HFF-Myc (cell line): ENCODE measurements at regions not wholly inside any gene's neighbourhood (a gene's known extent, or its start where the extent isn't known, plus 50 kb on each side); places are given as distances from the start of the nearest gene placed in this dataset.

Source experiments
- DNase-seq: peaks from one replicate; pipeline ENCODE4 v3.0.0-alpha.2; 2011; ENCODE audit warnings: low read depth; ENCODE audit errors: extremely low read depth
- H3K4me3 ChIP-seq: replicated peaks from 2 replicates; pipeline ENCODE4 v1.5.1; 2011; ENCODE audit warnings: low read depth, mild to moderate bottlenecking, control low read depth, low read length
- TF ChIP-seq, protein P1 (sequence below): IDR thresholded peaks from 2 replicates; pipeline ENCODE4 v1.5.1; 2012; ENCODE audit warnings: mild to moderate bottlenecking, low read depth, low read length, control low read depth; ENCODE audit errors: missing control alignments

GRCh38 chr2:43139501-43139900 is 86.9 kb downstream of the ZFP36L2 start:
- TF ChIP-seq, protein P1, sequence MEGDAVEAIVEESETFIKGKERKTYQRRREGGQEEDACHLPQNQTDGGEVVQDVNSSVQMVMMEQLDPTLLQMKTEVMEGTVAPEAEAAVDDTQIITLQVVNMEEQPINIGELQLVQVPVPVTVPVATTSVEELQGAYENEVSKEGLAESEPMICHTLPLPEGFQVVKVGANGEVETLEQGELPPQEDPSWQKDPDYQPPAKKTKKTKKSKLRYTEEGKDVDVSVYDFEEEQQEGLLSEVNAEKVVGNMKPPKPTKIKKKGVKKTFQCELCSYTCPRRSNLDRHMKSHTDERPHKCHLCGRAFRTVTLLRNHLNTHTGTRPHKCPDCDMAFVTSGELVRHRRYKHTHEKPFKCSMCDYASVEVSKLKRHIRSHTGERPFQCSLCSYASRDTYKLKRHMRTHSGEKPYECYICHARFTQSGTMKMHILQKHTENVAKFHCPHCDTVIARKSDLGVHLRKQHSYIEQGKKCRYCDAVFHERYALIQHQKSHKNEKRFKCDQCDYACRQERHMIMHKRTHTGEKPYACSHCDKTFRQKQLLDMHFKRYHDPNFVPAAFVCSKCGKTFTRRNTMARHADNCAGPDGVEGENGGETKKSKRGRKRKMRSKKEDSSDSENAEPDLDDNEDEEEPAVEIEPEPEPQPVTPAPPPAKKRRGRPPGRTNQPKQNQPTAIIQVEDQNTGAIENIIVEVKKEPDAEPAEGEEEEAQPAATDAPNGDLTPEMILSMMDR = no peak

GRCh38 chr2:43138441-43138840 is 88.0 kb downstream of the ZFP36L2 start:
- no peak for DNase-seq
- H3K4me3 ChIP-seq = no peak overlapping the region
- TF ChIP-seq, protein P1 = no peak

More at GRCh38 chr2:43139501-43139900, 86.9 kb downstream of the ZFP36L2 start:
- no peak overlapping the region for H3K4me3 ChIP-seq
- DNase-seq = no peak

DNA sequence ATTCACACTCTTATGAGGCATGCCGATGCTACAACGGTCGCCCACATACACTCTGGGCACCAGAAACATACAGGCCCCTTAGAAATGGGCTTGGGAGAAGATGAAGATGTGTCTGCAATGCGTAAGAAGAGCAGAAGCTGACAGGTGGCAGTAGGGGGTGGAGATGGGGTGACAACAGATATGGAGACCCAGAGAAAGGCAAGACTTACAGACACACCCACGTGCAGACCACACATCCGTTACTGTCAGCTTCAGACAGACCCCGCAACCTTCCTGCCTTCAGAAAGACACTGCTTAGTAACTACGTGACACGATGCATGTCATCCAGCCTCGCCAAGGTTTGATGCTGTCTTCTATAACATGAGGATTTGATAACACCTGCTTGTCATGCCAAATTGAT is 89.5 kb downstream of the ZFP36L2 start:
- DNase-seq = no peak
- no peak overlapping the region for H3K4me3 ChIP-seq
- TF ChIP-seq, protein P1 = no peak

DNA sequence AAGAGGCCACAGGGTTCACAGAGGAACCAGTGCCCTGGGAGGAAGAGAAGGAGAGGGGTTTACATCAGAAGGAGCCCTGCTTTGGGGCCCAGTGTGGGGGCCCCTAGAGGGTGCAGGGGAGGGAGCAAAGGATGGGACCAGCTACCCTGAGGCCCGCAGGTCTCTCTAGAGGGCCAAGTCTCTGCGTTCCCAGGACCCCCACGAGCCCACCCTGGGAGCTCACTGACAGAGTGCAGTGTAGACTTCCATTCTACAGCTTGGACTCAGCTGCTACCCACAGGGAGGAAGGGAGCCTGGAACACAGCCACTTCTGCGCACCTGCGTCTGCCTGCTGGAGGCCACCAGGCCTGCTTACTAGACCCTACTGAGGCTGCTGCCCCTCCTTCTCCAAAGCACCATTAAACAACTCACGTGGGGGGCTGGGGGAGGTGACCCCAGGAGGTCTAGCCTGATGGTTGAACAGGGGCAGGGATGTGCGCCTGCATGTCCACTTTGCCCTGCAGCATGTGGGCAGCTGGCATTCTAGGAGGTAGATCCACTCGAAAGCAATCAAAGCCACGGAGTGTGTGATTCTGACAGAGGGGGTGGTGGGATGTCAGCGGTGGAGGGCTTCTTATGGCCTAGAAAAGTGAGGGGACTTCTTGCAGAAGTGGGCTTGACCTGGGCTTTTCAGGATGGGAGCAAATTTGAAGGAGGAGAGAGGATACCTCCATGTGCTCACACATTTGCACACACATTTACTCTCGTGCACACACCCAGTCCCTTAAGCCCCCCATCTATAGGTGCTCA is 90.2 kb downstream of the ZFP36L2 start:
- TF ChIP-seq, protein P1 = no peak
- no peak for DNase-seq
- H3K4me3 ChIP-seq = no peak overlapping the region

- TF ChIP-seq, protein P1 = no peak
- H3K4me3 ChIP-seq = no peak overlapping the region
- no peak for DNase-seq
These were observed 90.8 kb downstream of the ZFP36L2 start for GRCh38 chr2:43135583-43135982.

GRCh38 chr2:43134571-43134889 is 91.9 kb downstream of the ZFP36L2 start:
- TF ChIP-seq, protein P1 = no peak
- H3K4me3 ChIP-seq = no peak overlapping the region
- no peak for DNase-seq
